HepG2 (cell line): ENCODE measurements at regions not wholly inside any gene's neighbourhood (a gene's known extent, or its start where the extent isn't known, plus 50 kb on each side); places are given as distances from the start of the nearest gene placed in this dataset.

Experiments
- ATAC-seq: fragments of 200-7000 bp; cut with Tn5 transposase; 3 replicates; pipeline ENCODE4 v1.9.1; 2020; ENCODE audit warnings: mild to moderate bottlenecking, moderate library complexity
- BruUV-seq: library from RNA; stranded (reverse); fragments of 400-500 nt; replicated peaks from 2 replicates; lab custom pipeline; 2021; lab: Mats Ljungman, UMichigan
- CTCF ChIA-PET: fragments of 300-600 bp; formaldehyde crosslinking; extraction: SDS; loops from one replicate; lab custom pipeline; 2021; ENCODE audit warnings: low total read pairs, inconsistent platforms, low intra/inter-chr PET ratio; lab: Yijun Ruan, JAX
- POLR2A ChIA-PET: fragments of 350-600 bp; sonication (Branson Sonifier 250); formaldehyde crosslinking; loops from one replicate; lab custom pipeline; 2020; ENCODE audit warnings: antibody characterized with exemption, inconsistent platforms; lab: Yijun Ruan, JAX
- DNase-seq: peaks from one replicate; pipeline ENCODE4 v3.0.0-alpha.2; 2015; ENCODE audit warnings: low spot score
- FAIRE-seq: peaks from 3 replicates; lab custom pipeline; 2011; peaks lifted over from hg19 to GRCh38; lab: Jason Lieb, UNC
- H2AFZ ChIP-seq: one replicate; pipeline ENCODE4 v1.6.1; 2011; ENCODE audit warnings: low read length, inconsistent platforms
- H3K27ac ChIP-seq: fragments of 300-600 bp; 3 replicates; pipeline ENCODE4 v1.8.0; 2011; ENCODE audit warnings: mixed run types, mild to moderate bottlenecking, mixed read lengths, low read length, inconsistent platforms; ENCODE audit not compliant: insufficient read depth; ENCODE audit errors: extremely low read length
- H3K27me3 ChIP-seq, 2 experiments: fragments of 200-600 bp in 1 of 2; 2 replicates in 1 of 2; 3 replicates in 1 of 2; pipeline versions ENCODE4 v1.6.0 to v1.8.0; 2011; ENCODE audit warnings: low read length in 2 of 2, mild to moderate bottlenecking in 2 of 2, moderate library complexity in 2 of 2, inconsistent platforms in 1 of 2; ENCODE audit not compliant: insufficient read depth in 2 of 2, control insufficient read depth in 1 of 2
- H3K36me3 ChIP-seq, 2 experiments: fragments of 200-600 bp in 1 of 2; replicated peaks in 1 of 2; 2 replicates in 1 of 2; 3 replicates in 1 of 2; pipeline versions ENCODE4 v1.5.1 to v1.8.0; 2011; ENCODE audit warnings: low read length in 2 of 2, inconsistent platforms in 1 of 2; ENCODE audit not compliant: insufficient read depth in 2 of 2, control insufficient read depth in 1 of 2
- H3K4me1 ChIP-seq: 2 replicates; pipeline ENCODE4 v1.5.1; 2012; ENCODE audit warnings: low read length, inconsistent platforms; ENCODE audit not compliant: insufficient read depth
- H3K4me2 ChIP-seq: 2 replicates; pipeline ENCODE4 v1.6.0; 2011; ENCODE audit warnings: low read depth, low read length, inconsistent platforms
- H3K4me3 ChIP-seq, 3 experiments: fragments of 200-600 bp in 1 of 3; sonication (generic), shearing (Covaris generic) in 1 of 3; replicated peaks in 1 of 3; 2 replicates each; pipeline ENCODE4 v1.5.1; 2011 to 2016; ENCODE audit warnings: low read length in 3 of 3, inconsistent platforms in 2 of 3, low read depth in 2 of 3, mild to moderate bottlenecking in 2 of 3, control low read depth in 1 of 3, mixed read lengths in 1 of 3; ENCODE audit not compliant: insufficient read depth in 1 of 3
- H3K79me2 ChIP-seq: one replicate; pipeline ENCODE4 v1.6.1; 2011; ENCODE audit warnings: low read length, inconsistent platforms; ENCODE audit not compliant: insufficient read depth
- H3K9ac ChIP-seq: 2 replicates; pipeline ENCODE4 v1.6.0; 2011; ENCODE audit warnings: mild to moderate bottlenecking, low read depth, low read length, inconsistent platforms; ENCODE audit not compliant: insufficient read depth
- H3K9me3 ChIP-seq: 2 replicates; pipeline ENCODE4 v1.5.1; 2012; ENCODE audit warnings: mild to moderate bottlenecking, low read length
- H4K20me1 ChIP-seq: 2 replicates; pipeline ENCODE4 v1.6.0; 2011; ENCODE audit warnings: inconsistent platforms, mild to moderate bottlenecking, low read length, moderate library complexity; ENCODE audit not compliant: insufficient read depth
- MZF1 ChIP-seq: sonication (generic); formaldehyde crosslinking; IDR thresholded peaks from 2 replicates; pipeline ENCODE4 v1.8.1; 2023; ENCODE audit warnings: mild to moderate bottlenecking, missing genetic modification reagents, borderline replicate concordance
- NFATC3 ChIP-seq: sonication (generic); formaldehyde crosslinking; IDR thresholded peaks from 2 replicates; pipeline ENCODE4 v1.5.1; 2020; ENCODE audit warnings: mild to moderate bottlenecking, missing genetic modification reagents
- NFIB ChIP-seq: sonication (generic); formaldehyde crosslinking; IDR thresholded peaks from 2 replicates; pipeline ENCODE4 v1.9.0; 2021; ENCODE audit warnings: missing genetic modification reagents, mild to moderate bottlenecking, borderline replicate concordance
- PHF8 ChIP-seq: sonication (generic); formaldehyde crosslinking; IDR thresholded peaks from 2 replicates; pipeline ENCODE4 v1.5.0; 2020; ENCODE audit warnings: missing genetic modification reagents
- RARA ChIP-seq: IDR thresholded peaks from 2 replicates; pipeline ENCODE4 v1.6.1; 2016; ENCODE audit warnings: missing genetic modification reagents, missing compliant biosample characterization
- RFX5 ChIP-seq: IDR thresholded peaks from 2 replicates; pipeline ENCODE4 v1.6.1; 2011; ENCODE audit warnings: low read depth, low read length, improper control_type of control experiment
- SALL2 ChIP-seq: sonication (generic); formaldehyde crosslinking; IDR thresholded peaks from 2 replicates; pipeline ENCODE4 v1.8.1; 2023; ENCODE audit warnings: mild to moderate bottlenecking, missing genetic modification reagents, inconsistent platforms
- XBP1 ChIP-seq: sonication (generic); formaldehyde crosslinking; IDR thresholded peaks from 2 replicates; pipeline ENCODE4 v1.5.0; 2020; ENCODE audit warnings: missing genetic modification reagents
- ZNF205 ChIP-seq: IDR thresholded peaks from 2 replicates; pipeline ENCODE4 v1.6.1; 2018; ENCODE audit warnings: missing biosample characterization, missing genetic modification reagents
- ZNF629 ChIP-seq: sonication (generic); formaldehyde crosslinking; conservative IDR thresholded peaks from 2 replicates; pipeline ENCODE4 v1.5.0; 2020; ENCODE audit warnings: missing genetic modification reagents
- in situ Hi-C: cut with HindIII; loops from 2 replicates; pipeline ENCODE4 v1.10.0; 2017; ENCODE audit warnings: low pct_unique_long_range_greater_than_20kb; ENCODE audit not compliant: extremely low pct_ligation_motif_present
- intact Hi-C: fragments of 100-400 bp; cut with micrococcal nuclease; formaldehyde crosslinking; loops from one replicate; pipeline ENCODE4 v1.10.0; 2022; ENCODE audit not compliant: unreplicated experiment
- TF ChIP-seq, protein P1 (sequence below): sonication (generic); formaldehyde crosslinking; IDR thresholded peaks from 2 replicates; pipeline ENCODE4 v1.4.0; 2020; ENCODE audit warnings: low read depth, mild to moderate bottlenecking, missing genetic modification reagents
- TF ChIP-seq, protein P2 (sequence below): sonication (generic); formaldehyde crosslinking; IDR thresholded peaks from 2 replicates; pipeline ENCODE4 v1.9.0; 2021; ENCODE audit warnings: missing genetic modification reagents, mild to moderate bottlenecking, borderline replicate concordance
- TF ChIP-seq, protein P3 (sequence below): sonication (generic); formaldehyde crosslinking; IDR thresholded peaks from 2 replicates; pipeline ENCODE4 v1.5.0; 2020; ENCODE audit warnings: missing genetic modification reagents

DNA sequence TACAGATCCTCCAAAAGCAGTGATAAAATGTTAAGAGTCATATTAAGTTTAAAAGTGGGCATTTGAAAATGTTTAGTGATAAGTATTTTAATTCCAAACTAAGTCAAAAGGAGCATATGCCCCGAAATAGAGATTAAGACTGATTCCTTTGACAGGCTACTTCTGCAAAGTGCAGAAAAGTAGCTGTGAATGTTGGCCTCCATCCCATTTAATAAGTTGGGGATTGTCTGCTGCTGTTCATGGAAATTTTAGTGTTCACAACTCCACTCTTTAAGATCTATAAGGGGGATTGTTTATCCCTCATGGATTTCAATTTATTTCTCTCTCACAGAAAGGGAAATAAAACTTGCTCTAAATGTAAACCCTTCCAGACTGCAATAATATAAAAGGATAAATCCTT, 278.3 kb downstream of the KCTD12 start (continued):
- TF ChIP-seq XBP1 (CRISPR knock-in tag): no peak

DNA sequence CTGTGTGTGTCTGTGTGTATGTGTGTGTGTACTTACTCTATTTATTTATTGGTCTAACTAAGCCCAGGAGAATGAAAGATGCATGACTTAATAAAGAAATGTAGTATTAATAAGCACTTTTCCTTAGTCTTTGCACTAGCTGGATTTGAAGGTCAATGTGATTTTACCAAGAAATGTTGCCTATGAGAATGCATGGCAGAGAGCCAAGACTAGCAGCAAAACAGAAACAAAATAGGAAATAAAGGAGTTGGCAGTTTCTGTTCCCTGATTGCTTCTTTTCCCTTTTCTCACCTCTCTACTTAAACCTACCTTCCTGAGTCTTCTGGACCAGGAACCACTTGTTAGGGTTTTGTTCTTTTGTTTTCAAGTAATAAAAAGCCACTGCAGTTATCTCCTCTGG, 286.1 kb downstream of the KCTD12 start:
- Histone ChIP-seq H4K20me1 (no peaks in the 10 kb centered on the region), H2AFZ (no peak overlapping the region), H3K4me1 (no peaks in the 10 kb centered on the region), H3K9me3 (no peaks in the 10 kb centered on the region), H3K79me2 (no peaks in the 10 kb centered on the region), H3K27ac (no peak overlapping the region), H3K9ac (no peak overlapping the region), H3K4me2 (no peak overlapping the region), H3K36me3 (no peaks in the 10 kb centered on the region), H3K27me3 (no peaks in the 10 kb centered on the region), H3K4me3 (no peak overlapping the region)
- intact Hi-C loops: no loop called here
- no peak for DNase-seq
- POLR2A ChIA-PET: no interaction called here
- CTCF ChIA-PET: no interaction called here
- no peak for ATAC-seq
- no peak for FAIRE-seq
- in situ Hi-C loops: no loop called here
- TF ChIP-seq MZF1 (CRISPR knock-in tag): no peak
- TF ChIP-seq, protein P1, sequence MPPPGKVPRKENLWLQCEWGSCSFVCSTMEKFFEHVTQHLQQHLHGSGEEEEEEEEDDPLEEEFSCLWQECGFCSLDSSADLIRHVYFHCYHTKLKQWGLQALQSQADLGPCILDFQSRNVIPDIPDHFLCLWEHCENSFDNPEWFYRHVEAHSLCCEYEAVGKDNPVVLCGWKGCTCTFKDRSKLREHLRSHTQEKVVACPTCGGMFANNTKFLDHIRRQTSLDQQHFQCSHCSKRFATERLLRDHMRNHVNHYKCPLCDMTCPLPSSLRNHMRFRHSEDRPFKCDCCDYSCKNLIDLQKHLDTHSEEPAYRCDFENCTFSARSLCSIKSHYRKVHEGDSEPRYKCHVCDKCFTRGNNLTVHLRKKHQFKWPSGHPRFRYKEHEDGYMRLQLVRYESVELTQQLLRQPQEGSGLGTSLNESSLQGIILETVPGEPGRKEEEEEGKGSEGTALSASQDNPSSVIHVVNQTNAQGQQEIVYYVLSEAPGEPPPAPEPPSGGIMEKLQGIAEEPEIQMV (CRISPR knock-in tag): no peak
- no peak for TF ChIP-seq NFATC3 (CRISPR knock-in tag)
- TF ChIP-seq, protein P2, sequence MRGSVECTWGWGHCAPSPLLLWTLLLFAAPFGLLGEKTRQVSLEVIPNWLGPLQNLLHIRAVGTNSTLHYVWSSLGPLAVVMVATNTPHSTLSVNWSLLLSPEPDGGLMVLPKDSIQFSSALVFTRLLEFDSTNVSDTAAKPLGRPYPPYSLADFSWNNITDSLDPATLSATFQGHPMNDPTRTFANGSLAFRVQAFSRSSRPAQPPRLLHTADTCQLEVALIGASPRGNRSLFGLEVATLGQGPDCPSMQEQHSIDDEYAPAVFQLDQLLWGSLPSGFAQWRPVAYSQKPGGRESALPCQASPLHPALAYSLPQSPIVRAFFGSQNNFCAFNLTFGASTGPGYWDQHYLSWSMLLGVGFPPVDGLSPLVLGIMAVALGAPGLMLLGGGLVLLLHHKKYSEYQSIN: no peak
- no peak for TF ChIP-seq ZNF205 (CRISPR knock-in tag)
- TF ChIP-seq, protein P3, sequence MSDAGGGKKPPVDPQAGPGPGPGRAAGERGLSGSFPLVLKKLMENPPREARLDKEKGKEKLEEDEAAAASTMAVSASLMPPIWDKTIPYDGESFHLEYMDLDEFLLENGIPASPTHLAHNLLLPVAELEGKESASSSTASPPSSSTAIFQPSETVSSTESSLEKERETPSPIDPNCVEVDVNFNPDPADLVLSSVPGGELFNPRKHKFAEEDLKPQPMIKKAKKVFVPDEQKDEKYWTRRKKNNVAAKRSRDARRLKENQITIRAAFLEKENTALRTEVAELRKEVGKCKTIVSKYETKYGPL (CRISPR knock-in tag): no peak
- no peak for TF ChIP-seq RARA (CRISPR knock-in tag)
- no peak for TF ChIP-seq PHF8 (CRISPR knock-in tag)
- TF ChIP-seq SALL2 (CRISPR knock-in tag): no peak
- TF ChIP-seq NFIB (CRISPR knock-in tag): no peak
- TF ChIP-seq RFX5: no peak
- TF ChIP-seq ZNF629 (CRISPR knock-in tag): no peak
- no TSS peak for BruUV-seq
